ENCODE measurements at regions not wholly inside any gene's neighbourhood (a gene's known extent, or its start where the extent isn't known, plus 50 kb on each side); places are given as distances from the start of the nearest gene placed in this dataset.

DNA sequence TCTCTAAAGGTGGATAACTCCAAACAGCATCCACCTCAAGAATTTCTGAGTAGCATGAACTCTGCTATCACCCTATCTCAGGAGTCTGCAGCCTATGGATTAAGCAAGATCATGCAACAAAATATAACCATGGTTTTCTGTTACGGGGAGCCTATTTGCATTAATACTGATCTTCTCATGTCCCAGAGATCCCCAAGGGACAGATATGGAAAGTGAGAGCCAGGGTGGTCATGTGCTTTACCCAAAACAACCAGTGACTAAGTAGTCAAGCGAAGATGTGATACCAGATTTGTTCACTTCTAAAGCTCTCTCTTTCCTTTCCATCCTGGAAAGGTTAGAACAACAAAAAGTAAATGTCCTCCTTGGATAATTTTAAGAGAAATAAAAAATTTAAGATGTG lies 125.1 kb downstream of the PRRX1 start:
- TF ChIP-seq POLR2A (IDR thresholded peaks at IDR 0.05) = no peak
- TF ChIP-seq, protein P1, sequence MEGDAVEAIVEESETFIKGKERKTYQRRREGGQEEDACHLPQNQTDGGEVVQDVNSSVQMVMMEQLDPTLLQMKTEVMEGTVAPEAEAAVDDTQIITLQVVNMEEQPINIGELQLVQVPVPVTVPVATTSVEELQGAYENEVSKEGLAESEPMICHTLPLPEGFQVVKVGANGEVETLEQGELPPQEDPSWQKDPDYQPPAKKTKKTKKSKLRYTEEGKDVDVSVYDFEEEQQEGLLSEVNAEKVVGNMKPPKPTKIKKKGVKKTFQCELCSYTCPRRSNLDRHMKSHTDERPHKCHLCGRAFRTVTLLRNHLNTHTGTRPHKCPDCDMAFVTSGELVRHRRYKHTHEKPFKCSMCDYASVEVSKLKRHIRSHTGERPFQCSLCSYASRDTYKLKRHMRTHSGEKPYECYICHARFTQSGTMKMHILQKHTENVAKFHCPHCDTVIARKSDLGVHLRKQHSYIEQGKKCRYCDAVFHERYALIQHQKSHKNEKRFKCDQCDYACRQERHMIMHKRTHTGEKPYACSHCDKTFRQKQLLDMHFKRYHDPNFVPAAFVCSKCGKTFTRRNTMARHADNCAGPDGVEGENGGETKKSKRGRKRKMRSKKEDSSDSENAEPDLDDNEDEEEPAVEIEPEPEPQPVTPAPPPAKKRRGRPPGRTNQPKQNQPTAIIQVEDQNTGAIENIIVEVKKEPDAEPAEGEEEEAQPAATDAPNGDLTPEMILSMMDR (IDR thresholded peaks at IDR 0.05) = no peak
- DNase-seq = no peak
- H3K36me3 ChIP-seq = no peaks in the 10 kb centered on the region
- no peak overlapping the region for H3K27ac ChIP-seq
- 78 to 84% (median 81%) methylated on average over 2 of the region's 2 CpGs for WGBS, 4 donors
- no peak overlapping the region for H3K4me3 ChIP-seq
- peaks cover 0 to 9% (median 0%) of the 10 kb centered on the region in 12 donors for H3K4me1 ChIP-seq
- ATAC-seq = no peak
- peaks cover 0 to 4% (median 0%) of the 10 kb centered on the region in 12 donors for H3K9me3 ChIP-seq
- H3K27me3 ChIP-seq = no peaks in the 10 kb centered on the region
- intact Hi-C loops (cut with DNase I) = no loop called here

GRCh38 chr1:170790175-170790574 lies 126.2 kb downstream of the PRRX1 start:
- intact Hi-C loops (cut with DNase I) = loop anchor here in 1 of 10 donors (10.0 kb wide), 1 partner anchor 95 kb away; no protein-coding TSS in a partner anchor

GRCh38 chr1:170790651-170791071 lies 126.7 kb downstream of the PRRX1 start:
- TF ChIP-seq POLR2A (IDR thresholded peaks at IDR 0.05) = no peak
- TF ChIP-seq, protein P1 (IDR thresholded peaks at IDR 0.05) = no peak
- Histone ChIP-seq H3K36me3 (no peaks in the 10 kb centered on the region), H3K4me1 (peaks cover 0 to 9% (median 0%) of the 10 kb centered on the region in 12 donors), H3K4me3 (no peak overlapping the region), H3K27ac (peak overlapping the region in 1 of 12 donors; percentile 1), H3K9me3 (no peaks in the 10 kb centered on the region), H3K27me3 (no peaks in the 10 kb centered on the region)
- DNase-seq (no peak), ATAC-seq (no peak)
- intact Hi-C loops (cut with DNase I) = loop anchor here in 1 of 10 donors (10.0 kb wide), 1 partner anchor 94 kb away; no protein-coding TSS in a partner anchor
- 44 to 73% (median 60%) methylated on average over 3 of the region's 3 CpGs for WGBS, 4 donors

More at GRCh38 chr1:170790175-170790574, 126.2 kb downstream of the PRRX1 start:
- no peak for ATAC-seq
- no peaks in the 10 kb centered on the region for H3K36me3 ChIP-seq
- TF ChIP-seq, protein P1 (IDR thresholded peaks at IDR 0.05) = peak in 1 of 12 donors; percentile 26
- TF ChIP-seq POLR2A (IDR thresholded peaks at IDR 0.05) = no peak
- no peak for DNase-seq
- no peak overlapping the region for H3K4me3 ChIP-seq
- peak overlapping the region in 1 of 12 donors; percentile 1 for H3K27ac ChIP-seq
- H3K27me3 ChIP-seq = no peaks in the 10 kb centered on the region
- H3K9me3 ChIP-seq = no peaks in the 10 kb centered on the region
- peaks cover 0 to 9% (median 0%) of the 10 kb centered on the region in 12 donors for H3K4me1 ChIP-seq
- WGBS, 4 donors = 28 to 36% (median 35%) methylated on average over 2 of the region's 2 CpGs

GRCh38 chr1:170791941-170792340 lies 128.0 kb downstream of the PRRX1 start:
- TF ChIP-seq, protein P1 (IDR thresholded peaks at IDR 0.05) = no peak
- no peak for TF ChIP-seq POLR2A (IDR thresholded peaks at IDR 0.05)
- no peak for ATAC-seq
- peaks cover 0 to 9% (median 0%) of the 10 kb centered on the region in 12 donors for H3K4me1 ChIP-seq
- no peak for DNase-seq
- H3K27ac ChIP-seq = no peak overlapping the region
- no peaks in the 10 kb centered on the region for H3K27me3 ChIP-seq
- intact Hi-C loops (cut with DNase I) = loop anchor here in 1 of 10 donors (10.0 kb wide), 1 partner anchor 93 kb away; no protein-coding TSS in a partner anchor
- H3K36me3 ChIP-seq = no peaks in the 10 kb centered on the region
- WGBS, 4 donors = 73 to 78% (median 74%) methylated on average over 5 of the region's 5 CpGs
- no peak overlapping the region for H3K4me3 ChIP-seq
- no peaks in the 10 kb centered on the region for H3K9me3 ChIP-seq
